BLaER1 treated with 17β-estradiol and CSF1 and Interleukin-3, amounts not matched to agents 10 nM and 100 nM (cell line): ENCODE measurements at regions not wholly inside any gene's neighbourhood (a gene's known extent, or its start where the extent isn't known, plus 50 kb on each side); places are given as distances from the start of the nearest gene placed in this dataset.

ENCODE experiments used
- H3K27ac ChIP-seq, 11 experiments: shearing (Covaris generic); formaldehyde crosslinking; 2 replicates each; pipeline ENCODE4 v1.8.1; 2022
- H3K27me3 ChIP-seq, 11 experiments: shearing (Covaris generic); formaldehyde crosslinking; 2 replicates each; pipeline ENCODE4 v1.8.1; 2022
- H3K36me3 ChIP-seq, 11 experiments: shearing (Covaris generic); formaldehyde crosslinking; 2 replicates each; pipeline ENCODE4 v1.8.1; 2022
- H3K4me1 ChIP-seq, 10 experiments: shearing (Covaris generic); formaldehyde crosslinking; 2 replicates each; pipeline ENCODE4 v1.8.1; 2022
- H3K4me2 ChIP-seq, 11 experiments: shearing (Covaris generic); formaldehyde crosslinking; 2 replicates each; pipeline ENCODE4 v1.8.1; 2022
- H3K4me3 ChIP-seq, 10 experiments: shearing (Covaris generic); formaldehyde crosslinking; 2 replicates each; pipeline ENCODE4 v1.8.1; 2022
- H3K9ac ChIP-seq, 11 experiments: shearing (Covaris generic); formaldehyde crosslinking; 2 replicates each; pipeline ENCODE4 v1.8.1; 2022
- H3K9me3 ChIP-seq, 11 experiments: shearing (Covaris generic); formaldehyde crosslinking; replicated peaks in 1 of 11; 2 replicates each; pipeline ENCODE4 v1.8.1; 2022
- H4K20me1 ChIP-seq, 11 experiments: shearing (Covaris generic); formaldehyde crosslinking; 2 replicates each; pipeline ENCODE4 v1.8.1; 2022
- Cebpa-rat ChIP-seq, 11 experiments: shearing (Covaris generic); IDR thresholded peaks; 2 replicates each; pipeline ENCODE4 v1.8.1; 2022

DNA sequence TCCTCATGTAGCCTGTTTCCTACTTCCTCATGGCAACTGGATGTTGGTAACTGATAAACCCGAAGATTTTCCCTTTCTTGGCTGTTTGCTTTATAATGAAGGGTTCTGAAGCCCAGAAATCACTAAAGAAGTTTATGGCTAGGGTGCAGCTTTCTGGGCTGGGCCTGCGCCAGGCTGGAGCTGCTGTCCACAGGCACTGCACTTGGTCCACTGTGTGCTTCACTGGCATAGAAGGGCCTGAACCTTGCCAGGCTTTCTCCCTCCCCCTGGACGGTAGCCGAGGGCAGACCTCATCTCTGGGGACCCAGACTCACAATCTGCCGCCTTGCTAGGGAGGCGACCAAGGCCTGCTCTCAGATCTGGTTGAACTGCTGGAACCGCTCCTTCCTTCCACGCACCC lies 133.3 kb upstream of the SPRED2 start:
- Histone ChIP-seq H3K9me3 (no peaks in the 10 kb centered on the region), H3K27ac (peak overlapping the region in 1 of 11 experiments; percentile 10; a peak in 1 of 22 replicates), H3K27me3 (no peaks in the 10 kb centered on the region)

DNA sequence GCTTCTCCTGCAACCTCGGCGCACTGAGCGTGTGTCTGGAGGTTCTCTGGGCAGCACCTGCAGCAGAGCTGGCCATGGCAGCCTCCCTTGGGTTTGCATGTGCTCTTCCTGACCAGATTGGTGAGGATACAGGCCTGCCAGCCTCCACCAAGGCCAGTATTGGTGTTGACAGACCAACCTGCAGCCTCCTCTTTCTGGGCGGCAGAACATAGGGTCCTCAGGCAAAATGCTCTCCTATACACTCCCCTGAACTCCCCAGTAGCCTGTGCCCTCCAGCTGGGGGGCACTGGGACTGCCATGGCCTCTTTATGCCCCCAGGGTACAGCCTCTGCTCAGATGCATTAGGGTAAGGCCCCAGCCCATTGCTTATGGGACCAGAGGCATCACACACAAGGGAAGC lies 131.9 kb upstream of the SPRED2 start:
- Histone ChIP-seq H3K9me3 (no peaks in the 10 kb centered on the region), H4K20me1 (no peaks in the 10 kb centered on the region; a peak in 1 of 22 replicates), H3K27me3 (no peaks in the 10 kb centered on the region), H3K4me2 (peak overlapping the region in 7 of 11 experiments; percentile 58 to 79 (median 71); a peak in 13 of 22 replicates), H3K4me3 (no peak overlapping the region), H3K27ac (no peak overlapping the region), H3K36me3 (no peaks in the 10 kb centered on the region), H3K9ac (no peak overlapping the region), H3K4me1 (peaks cover 17 to 60% (median 45%) of the 10 kb centered on the region in 10 experiments; a peak in 19 of 20 replicates)
- no peak for TF ChIP-seq Cebpa-rat (IDR thresholded peaks at IDR 0.05)

More for the DNA sequence above, 133.3 kb upstream of the SPRED2 start:
- TF ChIP-seq Cebpa-rat (IDR thresholded peaks at IDR 0.05) = no peak
- H3K36me3 ChIP-seq = no peaks in the 10 kb centered on the region
- H3K4me2 ChIP-seq = peak overlapping the region; percentile 53 to 79 (median 71); a peak in 20 of 22 replicates
- H4K20me1 ChIP-seq = no peaks in the 10 kb centered on the region; a peak in 1 of 22 replicates
- H3K9ac ChIP-seq = peak overlapping the region in 3 of 11 experiments; percentile 7 to 35 (median 15); a peak in 3 of 22 replicates
- no peak overlapping the region for H3K4me3 ChIP-seq
- peaks cover 17 to 72% (median 51%) of the 10 kb centered on the region in 10 experiments; a peak in 19 of 20 replicates for H3K4me1 ChIP-seq

DNA sequence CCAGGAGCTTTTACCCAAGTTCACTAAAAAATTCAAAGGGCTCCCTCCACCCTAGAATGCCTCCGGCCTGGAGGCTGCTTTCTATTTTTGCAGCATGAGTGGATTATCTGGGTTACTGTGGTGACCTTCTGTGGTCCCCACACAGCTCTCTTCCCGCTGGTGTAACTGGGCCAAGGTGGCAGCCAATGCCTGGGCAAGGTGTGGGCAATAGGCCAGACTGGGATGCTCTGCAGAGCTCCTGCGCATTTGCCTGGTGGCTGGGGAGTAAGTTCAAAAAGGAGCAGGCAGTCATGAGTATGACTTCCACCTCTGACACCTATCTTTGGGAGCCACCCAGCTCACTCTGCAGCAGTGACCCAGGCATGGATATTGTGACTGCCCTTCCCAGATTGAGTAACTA lies 130.5 kb upstream of the SPRED2 start:
- Histone ChIP-seq H3K4me3 (no peak overlapping the region), H4K20me1 (no peaks in the 10 kb centered on the region; a peak in 1 of 22 replicates), H3K9me3 (no peaks in the 10 kb centered on the region), H3K27me3 (no peaks in the 10 kb centered on the region), H3K36me3 (no peaks in the 10 kb centered on the region), H3K4me2 (peak overlapping the region in 7 of 11 experiments; percentile 6 to 79 (median 69); a peak in 11 of 22 replicates), H3K27ac (no peak overlapping the region; a peak in 1 of 22 replicates), H3K4me1 (peaks cover 17 to 56% (median 45%) of the 10 kb centered on the region in 10 experiments; a peak in 19 of 20 replicates), H3K9ac (no peak overlapping the region)
- no peak for TF ChIP-seq Cebpa-rat (IDR thresholded peaks at IDR 0.05)

DNA sequence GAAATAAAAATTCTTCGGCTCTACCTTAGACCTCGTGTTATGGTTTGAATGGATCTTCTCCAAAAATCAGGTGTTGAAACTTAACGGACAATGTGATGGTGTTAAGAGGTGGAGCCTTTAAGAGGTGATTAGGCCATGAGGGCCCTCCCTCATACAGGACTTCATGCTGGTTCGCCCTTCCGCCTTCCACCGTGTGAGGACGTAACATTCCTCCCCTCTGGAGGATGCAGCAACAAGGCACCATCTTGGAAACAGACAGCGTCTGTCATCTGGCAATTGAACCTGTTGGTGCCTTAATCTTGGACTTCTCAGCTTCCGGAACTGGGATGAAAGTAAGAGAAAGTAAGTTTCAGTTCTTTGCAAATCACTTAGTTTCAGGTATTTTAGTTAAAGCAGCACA lies 126.3 kb upstream of the SPRED2 start:
- no peaks in the 10 kb centered on the region for H3K9me3 ChIP-seq
- H3K27me3 ChIP-seq = no peaks in the 10 kb centered on the region
- H3K4me1 ChIP-seq = peaks cover 17 to 59% (median 43%) of the 10 kb centered on the region in 10 experiments
- H3K27ac ChIP-seq = no peak overlapping the region
- TF ChIP-seq Cebpa-rat (IDR thresholded peaks at IDR 0.05) = no peak
- no peaks in the 10 kb centered on the region for H3K36me3 ChIP-seq
- H3K4me3 ChIP-seq = no peak overlapping the region
- H4K20me1 ChIP-seq = peaks cover 0 to 19% (median 9%) of the 10 kb centered on the region in 11 experiments; a peak in 8 of 22 replicates
- H3K4me2 ChIP-seq = no peak overlapping the region
- no peak overlapping the region for H3K9ac ChIP-seq

DNA sequence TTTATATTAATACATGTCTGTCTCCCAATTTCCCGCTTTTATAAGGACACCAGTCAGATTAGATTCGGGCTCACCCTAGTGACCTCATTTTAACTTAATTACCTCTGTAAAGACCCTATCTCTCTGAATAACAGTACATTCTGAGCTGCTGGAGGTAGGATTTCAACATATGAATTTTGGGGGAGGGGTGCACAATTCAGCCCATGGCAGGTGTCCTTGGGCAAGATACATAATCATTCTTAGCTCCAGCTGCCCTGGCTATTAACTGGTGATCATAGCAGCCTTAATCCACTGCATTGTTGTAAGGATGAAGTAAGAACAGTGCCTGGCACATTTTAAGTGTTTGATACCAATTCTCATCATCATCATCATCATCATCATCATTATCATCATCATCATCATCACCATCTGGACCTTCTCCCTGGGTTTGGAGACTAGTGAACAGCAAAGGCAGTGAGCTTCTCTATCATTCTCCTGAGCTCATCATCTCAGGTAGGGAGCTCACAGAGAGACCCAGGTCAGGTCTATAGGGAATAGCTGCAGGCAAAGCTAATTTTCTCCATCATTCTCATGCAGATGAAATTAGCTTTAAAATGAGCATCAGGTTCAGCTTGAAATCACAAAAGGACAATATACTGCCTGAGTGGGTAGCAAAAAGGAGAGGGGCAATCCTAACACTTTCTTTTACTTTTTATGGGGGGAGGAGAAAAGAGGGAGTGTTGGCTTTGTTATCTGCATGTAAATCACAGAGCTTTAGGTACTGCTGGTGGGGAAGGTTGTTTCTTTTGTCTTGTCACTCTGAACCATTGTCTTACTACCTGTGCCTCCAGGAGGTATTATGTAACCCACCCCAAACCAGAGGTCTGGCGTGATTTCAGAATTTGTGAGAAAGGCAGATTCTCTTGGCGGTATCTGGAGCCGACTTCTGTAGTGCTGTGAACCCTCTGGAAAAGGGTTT lies 125.5 kb upstream of the SPRED2 start:
- H3K9me3 ChIP-seq = no peaks in the 10 kb centered on the region
- H3K9ac ChIP-seq = no peak overlapping the region
- peaks cover 17 to 58% (median 42%) of the 10 kb centered on the region in 10 experiments for H3K4me1 ChIP-seq
- H4K20me1 ChIP-seq = peaks cover 0 to 23% (median 9%) of the 10 kb centered on the region in 11 experiments; a peak in 8 of 22 replicates
- H3K27me3 ChIP-seq = no peaks in the 10 kb centered on the region
- no peak overlapping the region for H3K27ac ChIP-seq
- TF ChIP-seq Cebpa-rat (IDR thresholded peaks at IDR 0.05) = no peak
- H3K36me3 ChIP-seq = no peaks in the 10 kb centered on the region
- H3K4me2 ChIP-seq = peak overlapping the region in 3 of 11 experiments; percentile 65 to 81 (median 65); a peak in 2 of 22 replicates
- no peak overlapping the region for H3K4me3 ChIP-seq

DNA sequence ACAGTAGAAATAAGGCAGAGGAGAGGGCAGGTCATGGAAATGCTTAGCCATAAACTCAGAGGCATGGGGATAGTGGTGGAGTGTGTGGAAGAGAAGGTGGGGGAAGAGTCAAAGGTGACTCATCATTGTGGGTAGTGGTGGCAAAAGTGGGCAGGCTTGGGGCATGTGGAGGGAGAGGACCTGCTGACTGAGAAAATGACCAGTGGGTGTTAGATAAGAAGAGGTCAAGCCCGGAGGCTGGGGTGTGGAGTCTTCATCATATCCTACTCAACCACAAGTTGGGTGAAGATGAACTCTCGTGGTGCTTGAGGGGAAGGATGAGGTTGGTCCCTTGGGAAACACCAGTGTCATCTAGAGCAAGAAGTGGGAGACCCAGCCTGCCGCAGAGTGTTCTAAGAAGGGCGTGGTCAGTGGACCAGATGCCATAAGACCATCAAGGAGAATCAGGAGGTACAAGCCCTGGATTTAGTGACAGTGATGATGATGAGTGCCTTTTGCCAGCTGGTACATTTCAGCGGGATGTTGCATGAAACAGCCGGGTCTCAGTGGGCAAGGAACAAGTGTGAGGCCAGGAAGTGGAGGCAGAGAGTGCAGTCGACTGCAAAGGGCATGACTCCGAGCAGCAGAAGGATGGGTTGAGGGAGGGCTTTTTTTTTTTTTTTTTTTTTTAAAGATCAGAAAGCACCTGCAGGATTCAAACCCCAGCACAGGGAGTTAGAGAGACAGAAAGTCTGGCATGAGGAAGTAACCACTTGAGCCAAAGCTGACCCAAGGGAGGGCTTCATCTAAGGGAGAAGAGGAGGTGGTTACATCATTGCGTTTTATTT lies 122.6 kb upstream of the SPRED2 start:
- H3K4me2 ChIP-seq = peak overlapping the region; percentile 49 to 81 (median 73)

DNA sequence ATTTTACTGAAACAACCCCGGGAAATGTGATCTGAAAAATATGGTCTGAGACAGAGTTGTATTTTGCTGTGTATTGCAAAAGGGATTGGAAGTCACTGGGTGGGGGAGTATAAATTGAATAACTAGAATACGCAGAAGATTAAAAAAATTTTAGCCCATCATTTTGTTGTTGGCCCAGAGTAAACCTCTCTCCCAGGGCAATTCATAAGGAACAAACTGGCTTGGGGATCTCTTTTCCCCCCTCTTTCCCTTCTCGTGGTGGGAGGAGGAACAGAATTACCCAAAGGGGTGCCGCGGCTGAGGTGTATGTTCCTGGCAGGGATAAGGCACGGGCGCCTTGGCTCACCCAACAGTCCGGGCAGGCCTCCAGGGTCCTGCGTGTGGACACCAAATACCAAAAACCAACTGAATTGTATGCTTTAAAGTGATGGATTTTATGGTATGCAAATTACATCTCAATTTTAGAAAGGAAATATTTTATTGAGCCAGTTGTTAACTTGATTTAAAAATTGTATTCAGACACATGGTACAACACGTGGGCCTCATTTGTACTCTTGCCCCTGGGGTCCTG lies 121.2 kb upstream of the SPRED2 start:
- no peaks in the 10 kb centered on the region for H3K36me3 ChIP-seq
- H4K20me1 ChIP-seq = peaks cover 0 to 23% (median 9%) of the 10 kb centered on the region in 11 experiments; a peak in 8 of 22 replicates
- H3K27me3 ChIP-seq = no peaks in the 10 kb centered on the region
- H3K27ac ChIP-seq = no peak overlapping the region
- peak overlapping the region in 10 of 11 experiments; percentile 8 to 81 (median 74); a peak in 19 of 22 replicates for H3K4me2 ChIP-seq
- H3K4me3 ChIP-seq = no peak overlapping the region
- no peak overlapping the region for H3K9ac ChIP-seq
- H3K9me3 ChIP-seq = no peaks in the 10 kb centered on the region
- no peak for TF ChIP-seq Cebpa-rat (IDR thresholded peaks at IDR 0.05)
- peaks cover 23 to 48% (median 40%) of the 10 kb centered on the region in 10 experiments for H3K4me1 ChIP-seq

More for the DNA sequence above, 122.6 kb upstream of the SPRED2 start:
- no peaks in the 10 kb centered on the region for H3K27me3 ChIP-seq
- peak overlapping the region in 1 of 11 experiments; percentile 3; a peak in 2 of 22 replicates for H3K9ac ChIP-seq
- peak in 1 of 11 experiments; percentile 47; a peak in 2 of 22 replicates for TF ChIP-seq Cebpa-rat (IDR thresholded peaks at IDR 0.05)
- H3K9me3 ChIP-seq = no peaks in the 10 kb centered on the region
- peaks cover 22 to 48% (median 40%) of the 10 kb centered on the region in 10 experiments for H3K4me1 ChIP-seq
- no peaks in the 10 kb centered on the region for H3K36me3 ChIP-seq
- no peak overlapping the region for H3K4me3 ChIP-seq
- H3K27ac ChIP-seq = peak overlapping the region in 4 of 11 experiments; percentile 12 to 38 (median 22); a peak in 4 of 22 replicates
- peaks cover 0 to 23% (median 9%) of the 10 kb centered on the region in 11 experiments; a peak in 8 of 22 replicates for H4K20me1 ChIP-seq

DNA sequence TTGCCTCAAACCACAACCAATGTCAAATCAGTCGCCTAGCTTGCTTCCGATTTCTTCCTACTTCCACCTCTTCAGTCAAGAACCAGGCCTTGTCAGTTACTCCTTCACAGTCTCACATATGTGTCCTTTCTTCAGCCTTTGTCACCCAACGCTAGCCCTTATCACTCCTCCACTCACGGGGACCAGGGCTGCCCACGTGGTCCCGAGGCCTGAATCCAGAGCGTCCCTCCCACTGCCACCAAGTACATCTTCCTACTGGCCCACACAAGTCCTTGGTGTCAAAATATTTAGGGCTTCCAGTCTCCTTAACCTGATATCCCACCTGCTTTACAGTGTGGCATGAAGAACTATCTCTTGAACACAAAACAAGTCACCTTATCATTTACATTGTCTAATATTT lies 119.1 kb upstream of the SPRED2 start:
- Histone ChIP-seq H3K4me2 (no peak overlapping the region), H3K27me3 (no peaks in the 10 kb centered on the region), H3K4me3 (no peak overlapping the region), H4K20me1 (peaks cover 0 to 23% (median 9%) of the 10 kb centered on the region in 11 experiments; a peak in 8 of 22 replicates), H3K9ac (0 out of 22 replicates have a peak overlapping the region, but pooled peaks of 1 of the 11 experiments have one; percentile 8), H3K36me3 (no peaks in the 10 kb centered on the region), H3K27ac (no peak overlapping the region), H3K4me1 (peaks cover 24 to 38% (median 33%) of the 10 kb centered on the region in 10 experiments), H3K9me3 (no peaks in the 10 kb centered on the region)
- no peak for TF ChIP-seq Cebpa-rat (IDR thresholded peaks at IDR 0.05)
